Tibial nerve (tissue), 3 donors: ENCODE measurements at regions not wholly inside any gene's neighbourhood (a gene's known extent, or its start where the extent isn't known, plus 50 kb on each side); places are given as distances from the start of the nearest gene placed in this dataset.

ENCODE experiments used
- CTCF ChIP-seq, 5 experiments: fragments of 200-600 bp in 3 of 5; fragments of 450-650 bp in 2 of 5; sonication (generic) in 3 of 5; IDR thresholded peaks; one replicate each; pipeline ENCODE4 v1.5.1; 2016 to 2019; ENCODE audit warnings: antibody characterized with exemption in 5 of 5, mild to moderate bottlenecking in 3 of 5, moderate library complexity in 2 of 5
- POLR2A ChIP-seq, 2 donors: fragments of 450-650 bp; IDR thresholded peaks; one replicate each; pipeline ENCODE4 v1.6.1; 2017; ENCODE audit warnings: antibody characterized with exemption in 2 of 2, mild to moderate bottlenecking in 2 of 2, moderate library complexity in 2 of 2

- no peak for TF ChIP-seq CTCF (IDR thresholded peaks at IDR 0.05)
- TF ChIP-seq POLR2A (IDR thresholded peaks at IDR 0.05): no peak
These were observed 87.8 kb downstream of the SHANK2 start for GRCh38 chr11:71164621-71165020.
